HG02852 (cell line): ENCODE measurements at regions not wholly inside any gene's neighbourhood (a gene's known extent, or its start where the extent isn't known, plus 50 kb on each side); places are given as distances from the start of the nearest gene placed in this dataset.
"Not testable (repeated sequence)": the region's sequence is repeated elsewhere in the genome, so short reads cannot be mapped to it uniquely, and the experiment has no call there.

Experiments
- ATAC-seq: cut with Tn5 transposase; IDR thresholded peaks from one replicate; pipeline ENCODE4 v1.9.1; 2021; ENCODE audit warnings: mild to moderate bottlenecking, moderate library complexity; ENCODE audit not compliant: unreplicated experiment

GRCh38 chr12:74676955-74677354, 139.3 kb downstream of the ATXN7L3B start:
- ATAC-seq, result not testable (repeated sequence)

- ATAC-seq, result no peak
Observed at GRCh38 chr12:74685385-74685784, 147.8 kb downstream of the ATXN7L3B start.

DNA sequence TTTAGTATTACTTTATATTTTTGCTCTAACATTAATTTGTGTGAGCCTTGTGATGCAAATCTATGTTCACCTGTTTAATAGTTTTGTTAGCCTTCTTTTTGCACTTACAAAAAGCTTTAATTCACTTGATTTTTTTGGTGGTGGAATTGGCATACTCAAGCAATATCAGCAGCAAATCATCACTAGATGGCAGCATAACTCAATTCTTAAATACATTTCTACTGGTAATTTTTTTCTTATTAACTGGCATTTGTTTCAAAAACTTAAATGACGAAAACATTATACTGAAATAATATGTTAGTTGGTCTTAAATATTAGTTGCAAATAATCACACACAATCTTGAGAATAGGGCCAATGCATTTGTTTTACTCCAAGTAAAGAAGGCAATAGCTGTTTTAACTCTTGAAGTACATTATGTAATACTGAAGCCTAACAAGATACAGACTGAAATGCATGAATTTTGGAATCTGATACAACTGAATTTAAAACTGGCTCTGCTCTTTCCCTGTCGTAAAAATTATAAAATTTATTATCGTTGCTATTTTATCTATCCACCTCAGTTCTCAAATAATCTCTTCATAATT, 151.5 kb downstream of the ATXN7L3B start:
- peak; percentile 59 for ATAC-seq

GRCh38 chr12:74689929-74690328, 152.3 kb downstream of the ATXN7L3B start:
- ATAC-seq, result no peak

DNA sequence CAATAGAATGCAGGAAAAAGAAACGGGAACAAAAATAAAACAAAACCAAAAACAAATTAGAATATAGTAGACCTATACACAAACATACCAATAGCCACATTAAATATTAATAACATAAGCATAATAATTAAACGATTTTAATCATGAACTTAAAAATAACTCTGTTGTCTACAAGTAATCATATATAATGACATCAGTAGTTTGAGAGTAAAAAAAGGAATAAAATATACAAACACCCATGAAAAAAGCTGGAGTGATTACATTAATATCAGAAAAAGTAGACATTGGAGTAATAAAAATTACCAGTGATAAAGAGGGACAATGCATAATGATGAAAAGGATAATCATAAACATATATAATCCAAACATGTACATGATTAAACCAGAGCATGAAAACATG, 181.8 kb downstream of the ATXN7L3B start:
- no peak for ATAC-seq

DNA sequence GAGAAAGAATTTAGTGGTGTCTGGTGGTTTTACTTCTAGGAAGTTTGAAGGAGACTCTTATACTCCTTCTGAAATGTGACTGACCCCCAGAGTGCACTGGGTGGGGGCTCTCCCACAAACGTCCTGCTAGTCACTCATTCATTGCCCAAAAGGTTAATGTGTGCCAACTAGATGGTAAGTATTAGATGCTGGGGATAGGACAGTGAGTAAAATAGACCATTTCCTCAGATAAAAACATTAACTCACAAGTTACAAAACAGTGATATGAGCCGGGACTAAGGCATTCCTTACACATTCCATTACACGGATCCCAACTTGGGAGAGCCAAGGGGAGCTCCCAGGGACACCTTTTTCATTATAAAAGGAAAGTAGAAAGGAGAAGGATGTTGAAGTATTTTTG, 185.1 kb downstream of the ATXN7L3B start:
- ATAC-seq, result no peak

- ATAC-seq, result no peak
Observed at GRCh38 chr12:74725154-74725553, 187.5 kb downstream of the ATXN7L3B start.

DNA sequence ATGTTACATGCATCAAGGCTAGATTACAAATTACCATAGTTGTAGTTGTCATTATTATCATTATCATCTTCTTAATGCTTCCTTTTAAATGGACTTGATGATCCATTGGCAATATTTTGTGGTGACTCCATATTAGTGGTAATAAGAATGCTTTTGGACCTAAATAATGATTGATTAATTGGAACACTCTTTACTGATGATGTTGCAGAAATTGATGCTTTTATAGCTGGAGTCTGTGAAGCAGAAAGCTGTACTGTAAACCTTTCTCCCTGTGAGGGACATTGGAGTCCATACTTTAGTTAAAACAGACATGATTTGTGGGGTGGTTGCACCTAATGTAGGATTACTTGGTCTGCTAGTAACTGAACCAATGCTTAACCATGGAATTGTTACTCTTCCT, 190.4 kb downstream of the ATXN7L3B start:
- ATAC-seq, result no peak

- no peak for ATAC-seq
Observed at GRCh38 chr12:74732164-74732784, 194.6 kb downstream of the ATXN7L3B start.

GRCh38 chr12:74732826-74733225, 195.2 kb downstream of the ATXN7L3B start:
- ATAC-seq, result no peak

GRCh38 chr12:74741112-74741511, 203.5 kb downstream of the ATXN7L3B start:
- no peak for ATAC-seq

DNA sequence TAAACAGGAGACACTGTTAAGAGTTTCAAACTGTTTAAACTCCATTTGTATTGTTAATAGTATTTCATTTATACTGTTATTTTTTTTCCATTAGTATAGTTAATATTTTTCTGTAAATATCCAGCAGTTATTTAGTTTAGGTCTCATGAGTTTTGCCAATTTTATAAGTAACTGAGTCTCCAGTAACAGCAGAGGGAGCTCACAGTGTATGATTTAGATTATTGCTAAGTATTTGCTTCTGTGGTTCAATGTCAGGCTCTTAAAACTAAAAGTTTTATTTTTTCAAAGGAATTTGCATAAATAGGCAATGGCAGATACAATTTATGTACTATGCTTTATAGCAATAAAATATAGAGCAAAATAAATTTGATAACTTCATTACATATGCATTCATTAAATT, 209.7 kb downstream of the ATXN7L3B start:
- ATAC-seq, result no peak

DNA sequence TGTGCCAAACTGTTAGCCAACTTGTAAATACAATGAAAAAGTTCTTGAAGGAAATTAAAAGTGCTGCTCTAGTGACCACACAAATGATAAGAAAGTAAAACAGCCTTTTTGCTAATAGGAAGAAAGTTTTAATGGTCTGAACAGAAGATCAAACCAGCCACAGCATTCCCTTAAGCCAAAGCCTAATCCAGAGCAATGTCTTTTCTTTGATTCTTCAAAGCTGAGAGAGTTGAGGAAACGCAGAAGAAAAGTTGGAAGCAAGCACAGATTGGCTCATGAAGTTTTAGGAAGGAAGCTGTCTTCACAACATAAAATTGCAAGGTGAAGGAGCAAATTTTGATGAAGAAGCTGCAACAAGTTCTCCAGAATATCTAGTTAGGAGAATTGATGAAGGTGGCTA, 213.8 kb downstream of the ATXN7L3B start:
- no peak for ATAC-seq

DNA sequence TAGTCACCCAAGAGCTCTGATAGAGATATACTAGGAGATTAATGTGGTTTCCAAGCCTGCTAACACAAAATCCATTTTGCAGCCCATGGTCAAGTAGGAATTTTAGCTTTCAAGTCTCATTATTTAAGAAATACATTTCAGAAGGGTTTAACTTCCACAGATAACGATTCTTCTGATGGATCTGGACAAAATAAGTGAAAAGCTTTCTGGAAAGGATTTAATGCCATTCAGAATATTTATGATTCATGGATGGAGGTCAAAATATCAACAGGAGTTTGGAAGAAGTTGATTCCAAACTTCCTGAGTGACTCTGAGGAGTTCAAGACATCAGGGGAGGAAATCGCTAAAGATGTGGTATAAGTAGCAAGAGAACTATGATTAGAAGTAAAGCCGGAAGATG, 214.6 kb downstream of the ATXN7L3B start:
- ATAC-seq, result no peak

GRCh38 chr12:74770552-74770951, 232.9 kb downstream of the ATXN7L3B start:
- ATAC-seq, result no peak

- ATAC-seq, result no peak
Observed at GRCh38 chr12:74775276-74775675, 237.6 kb downstream of the ATXN7L3B start.

DNA sequence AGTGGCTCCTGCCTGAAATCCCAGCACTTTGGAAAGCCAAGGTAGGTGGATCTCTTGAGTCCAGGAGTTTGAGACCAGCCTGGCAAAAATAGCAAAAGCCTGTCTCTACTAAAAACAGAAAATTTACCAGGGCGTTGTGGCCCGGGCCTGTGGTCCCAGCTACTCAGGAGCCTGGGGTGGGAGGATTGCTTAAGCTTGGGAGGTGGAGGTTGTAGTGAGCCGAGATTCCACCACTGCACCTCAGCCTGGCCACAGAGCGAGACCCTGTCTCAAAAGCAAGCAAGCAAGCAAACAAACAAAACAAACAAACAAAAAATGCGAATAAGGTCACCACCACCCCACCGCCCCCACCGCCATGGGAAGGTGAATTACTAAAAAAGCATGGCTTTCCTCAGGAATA, 238.7 kb downstream of the ATXN7L3B start:
- ATAC-seq, result no peak

DNA sequence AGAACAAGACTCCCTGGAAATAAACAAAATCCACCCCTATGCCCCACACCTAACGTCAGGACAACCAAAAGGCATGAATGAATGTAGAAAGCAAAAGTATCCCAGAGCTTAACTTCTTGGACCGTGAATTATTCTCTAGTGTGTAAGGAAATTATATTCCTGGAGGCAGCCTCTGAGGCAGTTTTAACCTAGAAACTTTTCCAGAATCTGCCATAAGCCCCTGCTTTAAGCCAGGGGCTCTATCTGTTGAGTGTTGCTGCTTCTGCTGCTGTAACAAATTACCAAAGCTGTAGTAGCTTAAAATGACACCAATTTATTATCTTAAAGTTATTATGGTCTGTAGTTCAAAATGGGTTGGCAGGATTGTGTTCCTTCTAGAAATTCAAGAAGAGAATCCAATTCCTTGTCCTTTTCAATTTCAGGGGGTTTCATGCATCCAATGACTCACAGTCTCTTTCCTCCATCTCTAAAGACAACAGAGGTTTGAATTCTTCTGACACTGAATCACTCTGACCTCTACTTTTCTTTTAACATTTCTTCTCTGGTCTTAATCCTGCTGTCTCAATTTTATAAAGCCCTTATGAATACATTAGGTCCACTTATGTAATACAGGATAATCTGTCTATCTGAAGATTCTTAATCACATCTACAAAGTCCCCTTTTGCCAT, 242.7 kb downstream of the ATXN7L3B start:
- no peak for ATAC-seq

- not testable (repeated sequence) for ATAC-seq
Observed at GRCh38 chr12:74780850-74781241, 243.2 kb downstream of the ATXN7L3B start.

DNA sequence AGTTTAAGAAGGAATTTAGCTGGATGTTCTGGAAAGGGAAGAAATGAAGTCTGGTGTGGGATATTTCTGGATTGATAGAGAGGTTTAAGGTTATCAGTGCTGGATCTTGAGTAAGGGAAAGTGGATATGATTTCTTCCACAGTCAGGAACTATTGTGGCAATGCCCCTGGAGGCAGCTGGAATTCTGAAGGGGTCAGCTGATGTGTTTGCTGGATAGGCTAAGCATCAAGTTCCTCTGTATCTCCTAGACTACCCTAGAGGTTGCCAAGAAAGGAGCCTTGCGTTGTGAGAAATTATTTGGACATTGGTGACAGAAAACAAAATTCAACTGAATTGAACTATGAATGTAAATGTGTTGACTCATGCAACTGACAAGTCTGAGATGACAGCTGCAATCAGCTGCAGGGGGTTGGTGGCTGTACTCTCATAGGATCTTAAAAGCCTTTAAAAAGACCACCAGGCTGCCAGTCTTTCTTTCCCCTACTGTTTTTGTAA, 244.4 kb downstream of the ATXN7L3B start:
- no peak for ATAC-seq

DNA sequence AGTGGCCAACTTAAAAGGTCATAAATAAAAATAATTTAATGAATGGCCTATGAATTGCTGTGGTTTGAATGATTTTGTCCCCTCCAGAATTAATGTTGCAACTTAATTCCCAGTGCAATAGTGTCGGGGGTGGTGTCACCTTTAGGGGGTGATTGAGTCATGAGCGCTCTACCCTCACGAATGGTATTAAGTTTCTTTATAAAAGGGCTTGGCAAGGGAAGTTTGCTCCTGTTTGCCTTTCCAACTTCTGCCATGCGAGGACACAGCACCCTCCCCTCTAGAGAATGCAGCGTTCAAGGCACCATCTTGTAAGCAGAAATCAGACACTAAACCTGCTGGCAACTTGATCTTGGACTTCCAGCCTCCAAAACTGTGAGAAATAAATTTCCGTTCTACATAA, 253.3 kb downstream of the ATXN7L3B start:
- no peak for ATAC-seq

GRCh38 chr12:74791365-74791764, 253.7 kb downstream of the ATXN7L3B start:
- no peak for ATAC-seq
